ENCODE measurements at regions not wholly inside any gene's neighbourhood (a gene's known extent, or its start where the extent isn't known, plus 50 kb on each side); places are given as distances from the start of the nearest gene placed in this dataset.

DNA sequence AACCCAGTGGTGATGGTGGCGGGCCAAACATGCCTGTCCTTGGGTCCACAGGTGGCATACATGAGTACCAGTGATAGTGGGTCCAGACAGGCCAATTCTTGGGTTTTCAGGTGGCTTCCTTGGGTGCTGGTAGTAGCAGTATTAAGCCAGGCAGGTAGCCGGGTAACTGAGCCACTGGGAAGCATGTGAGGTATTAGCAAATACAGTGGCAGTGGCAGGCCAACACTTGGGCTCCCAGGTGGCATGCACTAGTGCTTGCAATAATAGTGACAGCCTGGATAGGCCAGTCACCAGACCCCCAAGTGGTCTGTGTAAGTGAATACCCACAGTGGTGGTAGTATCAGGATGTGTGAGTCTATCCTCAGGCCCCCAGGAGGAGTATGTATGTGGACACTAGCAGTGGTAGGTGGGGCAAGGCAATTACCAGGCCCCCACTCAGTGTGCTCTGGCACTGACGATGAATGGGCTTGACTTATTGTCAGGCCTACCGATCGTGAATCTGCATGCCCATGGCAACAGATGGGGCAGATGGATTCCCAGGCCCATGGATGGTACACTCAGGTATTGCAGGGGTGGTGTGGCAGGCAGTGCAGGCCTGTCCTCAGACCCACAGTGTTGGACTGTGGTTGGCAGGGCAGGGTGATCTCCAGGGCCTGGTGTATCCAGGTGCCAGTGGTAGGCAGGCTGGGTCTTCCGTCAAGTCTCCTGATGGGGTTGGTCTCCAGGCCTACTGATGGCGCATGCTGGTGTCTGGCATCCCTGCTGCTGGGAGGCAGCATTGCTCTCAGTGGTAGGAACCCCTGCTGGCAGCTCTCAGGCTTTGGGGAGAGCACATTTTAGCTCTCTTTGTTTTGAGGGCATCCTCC, 840.7 kb downstream of the FAM181B start:
- TF ChIP-seq CTCF (conservative IDR thresholded peaks at IDR 0.05 in 1 of 2, IDR thresholded peaks at IDR 0.05 in 1 of 2; ENCODE audit: extremely low read depth in 1 of 2, insufficient read depth in 1 of 2, low read depth in 1 of 2, low read length in 2 of 2) (no peak), EZH2 (IDR thresholded peaks at IDR 0.05; ENCODE audit: borderline replicate concordance, low read length) (no peak)

Data from mammary epithelial cell (primary cell).